Hematopoietic multipotent progenitor cell (in vitro differentiated cells): ENCODE measurements at regions not wholly inside any gene's neighbourhood (a gene's known extent, or its start where the extent isn't known, plus 50 kb on each side); places are given as distances from the start of the nearest gene placed in this dataset.

Source experiments
- DNase-seq, 3 donors: peaks; one replicate each; pipeline ENCODE4 v3.0.0-alpha.2; 2011 to 2015; ENCODE audit warnings: low read depth in 2 of 3, low spot score in 2 of 3

DNA sequence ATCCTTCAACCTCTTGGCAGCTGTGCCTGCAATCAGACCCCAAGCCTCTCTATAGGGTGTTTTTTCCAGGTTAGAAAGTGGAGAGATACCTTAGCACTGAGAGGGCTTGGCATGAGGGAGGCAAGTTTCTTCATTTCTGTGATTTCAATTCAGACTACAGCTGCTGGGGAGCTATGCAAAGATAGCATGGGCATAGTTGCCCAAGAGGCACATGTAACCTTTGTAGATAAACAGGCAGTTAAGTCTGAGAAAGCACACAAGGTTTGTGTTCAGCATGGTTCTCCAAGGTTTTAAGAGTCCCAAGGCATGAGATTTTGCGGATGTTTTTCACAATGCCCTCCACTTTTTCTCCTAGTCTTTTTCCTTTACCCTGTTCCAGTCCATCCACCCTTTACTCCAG lies 385.0 kb upstream of the ETAA1 start:
- DNase-seq, result no peak

DNA sequence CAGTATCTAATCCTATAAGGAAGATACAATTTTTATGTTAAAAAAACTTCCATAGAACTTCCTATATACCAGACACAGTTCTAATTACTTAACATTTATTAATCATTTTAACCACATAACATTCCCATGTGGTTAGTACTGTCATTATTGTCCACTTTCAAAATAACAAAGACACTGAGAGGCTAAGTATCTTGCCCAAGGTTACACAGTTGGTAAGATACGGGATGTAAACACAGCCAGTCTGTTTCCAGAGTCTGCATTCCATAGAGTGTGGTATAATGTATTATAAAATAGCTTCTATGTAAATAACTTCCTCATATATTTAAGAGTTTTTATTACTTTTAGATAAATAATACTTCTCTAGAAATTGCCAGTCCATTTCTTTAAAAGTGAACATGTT lies 383.3 kb upstream of the ETAA1 start:
- DNase-seq, result no peak

DNA sequence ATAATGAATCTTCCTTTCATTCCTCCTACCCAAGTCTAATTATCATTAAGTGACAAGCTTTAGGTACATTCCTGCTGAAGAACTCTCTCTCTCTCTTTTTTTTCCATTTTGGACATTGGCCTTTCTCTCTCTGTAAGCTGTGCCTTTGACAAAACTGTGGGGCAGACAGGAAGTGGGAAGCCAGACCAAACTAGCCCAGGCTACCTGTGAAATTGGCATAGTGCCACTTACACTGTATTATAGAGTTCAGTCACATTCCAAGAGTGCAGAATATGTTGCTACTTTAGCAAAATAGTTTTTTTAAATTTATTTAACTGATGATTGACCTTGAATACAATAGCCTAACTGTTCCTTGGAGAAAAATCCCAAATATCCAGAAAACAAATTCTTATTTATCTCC lies 381.5 kb upstream of the ETAA1 start:
- DNase-seq, result no peak

DNA sequence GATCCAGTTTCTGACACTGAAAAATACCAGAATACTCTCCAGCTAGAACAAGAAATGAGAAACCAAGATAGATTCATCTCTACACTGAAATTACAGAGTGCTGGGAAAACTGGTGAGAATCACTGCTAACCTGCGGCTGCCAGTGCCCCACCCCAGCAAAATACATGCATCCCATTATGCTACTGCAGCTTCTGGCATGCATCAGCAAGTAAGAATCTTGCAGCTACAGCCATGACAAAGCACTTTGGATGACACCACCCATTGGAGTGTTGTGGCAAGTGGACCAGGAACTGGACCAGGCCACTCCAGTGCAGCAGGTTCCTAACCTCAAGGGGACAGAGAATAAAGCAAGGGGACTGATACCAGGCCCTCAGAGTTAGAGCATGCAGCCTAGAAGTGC lies 378.8 kb upstream of the ETAA1 start:
- DNase-seq, result no peak

DNA sequence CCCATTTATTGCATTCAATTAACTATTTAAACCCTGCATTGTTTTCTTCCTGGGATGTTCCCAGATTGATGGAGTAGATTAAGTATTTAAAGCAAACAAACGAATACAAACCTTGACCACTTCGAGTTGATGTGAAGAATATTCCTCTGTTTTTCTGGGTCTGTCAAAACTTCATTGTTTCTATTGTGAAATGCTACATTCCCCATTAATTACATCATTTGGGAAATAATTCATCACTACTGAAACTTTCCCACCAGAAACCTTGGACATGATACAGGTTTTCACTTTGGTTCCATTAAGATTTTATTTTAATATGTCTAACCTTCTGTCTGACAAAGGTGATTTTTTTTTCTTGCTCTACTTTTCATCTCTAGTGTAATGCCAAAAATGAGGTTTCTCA lies 365.1 kb upstream of the ETAA1 start:
- no peak for DNase-seq

DNA sequence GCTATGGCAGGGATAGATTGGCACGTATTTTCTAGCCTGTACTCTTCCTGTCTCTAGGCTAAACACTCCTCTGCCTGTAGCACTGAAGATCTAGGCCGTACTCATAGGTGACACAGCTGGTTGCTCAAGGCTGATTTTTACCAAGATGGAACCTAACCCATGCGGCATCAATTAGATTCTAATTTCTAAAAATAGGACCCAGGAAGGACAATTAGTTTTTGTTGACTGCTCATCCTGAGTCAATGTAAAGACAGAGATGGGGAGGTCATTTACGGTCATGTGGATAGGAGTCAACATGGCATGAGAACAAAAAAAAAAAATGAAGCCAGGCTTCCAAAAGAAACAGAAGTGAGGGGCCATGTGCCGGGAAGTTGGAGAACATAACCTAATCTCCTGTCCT lies 360.7 kb upstream of the ETAA1 start:
- DNase-seq, result no peak

DNA sequence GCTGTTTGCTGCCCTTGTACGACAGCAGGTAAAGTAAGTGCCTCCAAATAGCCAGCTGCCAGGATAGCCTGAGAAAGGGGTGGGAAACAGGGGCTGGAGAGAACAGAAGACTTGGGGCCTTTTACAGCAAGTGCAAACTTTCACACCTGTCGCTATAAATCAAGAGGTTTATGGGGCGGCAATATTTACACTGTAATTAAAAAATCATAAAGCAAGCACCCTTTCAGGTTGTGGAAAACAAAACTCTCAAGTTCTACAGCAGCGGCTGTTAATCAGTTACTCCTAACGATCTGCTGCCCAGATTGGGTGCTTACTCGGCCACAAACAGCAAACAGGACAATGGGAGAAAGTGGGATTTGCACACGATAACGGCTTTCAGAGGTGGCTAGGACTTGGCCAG lies 359.5 kb upstream of the ETAA1 start:
- no peak for DNase-seq

DNA sequence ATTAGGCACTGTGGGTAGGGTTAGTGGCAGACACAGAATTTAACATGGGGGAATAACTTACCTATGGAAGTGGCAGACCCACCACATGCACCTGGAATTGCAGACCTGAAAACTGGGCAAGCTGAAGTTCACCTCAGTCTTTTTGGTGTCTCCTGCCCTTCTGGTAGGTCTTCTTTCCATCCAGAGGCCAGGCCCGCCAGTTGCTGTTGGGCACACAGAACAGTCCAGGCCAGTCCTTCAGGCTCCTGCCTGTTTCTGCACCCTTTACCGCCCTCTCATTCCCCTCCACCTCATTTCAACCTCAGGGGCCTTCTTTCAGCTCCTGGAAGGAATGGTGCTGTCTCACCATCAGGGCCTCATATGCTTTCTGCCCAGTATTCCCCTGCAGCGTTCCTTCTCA lies 358.9 kb upstream of the ETAA1 start:
- DNase-seq, result no peak

DNA sequence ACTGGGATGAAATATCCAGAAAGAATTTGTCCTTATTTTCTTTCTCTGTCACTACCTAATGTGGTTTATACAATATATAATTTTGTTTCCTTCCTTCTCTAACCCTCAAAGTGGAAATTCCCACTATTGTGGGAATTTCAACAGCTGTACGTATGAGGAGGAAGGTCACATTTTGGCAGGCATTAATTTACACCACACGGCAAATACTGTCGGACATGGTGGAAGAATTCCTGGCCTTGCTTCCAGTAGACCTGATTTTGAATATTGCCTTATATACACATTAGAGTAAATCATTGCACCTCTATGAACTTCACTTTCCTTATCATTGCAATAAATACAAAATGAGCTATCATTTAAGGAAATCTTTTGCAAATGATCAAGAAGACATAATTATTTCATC lies 358.1 kb upstream of the ETAA1 start:
- DNase-seq, result no peak

DNA sequence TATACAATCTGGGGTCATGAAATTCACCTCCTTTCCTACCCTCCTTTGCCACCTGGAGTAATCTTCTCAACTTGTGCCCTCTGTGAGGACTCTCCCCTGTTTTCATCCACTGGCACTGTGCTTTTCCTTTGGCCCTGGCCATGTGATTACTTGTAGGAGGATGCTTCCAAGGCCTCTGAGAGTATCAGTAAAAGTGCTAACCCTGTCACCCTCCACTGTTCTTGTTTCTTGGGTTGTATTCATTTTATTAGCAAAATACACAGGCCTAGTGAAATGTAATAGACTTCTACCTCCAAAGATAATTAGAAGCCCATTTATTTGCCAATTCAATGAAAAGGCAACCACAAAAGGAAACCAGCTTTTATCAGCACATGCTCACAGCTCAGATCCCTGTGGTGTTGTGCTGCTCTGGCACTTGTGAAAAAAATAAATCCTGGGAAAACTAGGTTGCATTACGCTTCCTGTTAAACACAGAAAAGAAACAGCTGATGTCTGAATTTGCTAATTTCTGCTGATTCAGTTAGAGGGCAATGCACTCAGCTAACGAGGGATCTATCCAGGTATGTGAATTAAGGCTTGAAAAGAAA lies 357.5 kb upstream of the ETAA1 start:
- DNase-seq, result no peak

DNA sequence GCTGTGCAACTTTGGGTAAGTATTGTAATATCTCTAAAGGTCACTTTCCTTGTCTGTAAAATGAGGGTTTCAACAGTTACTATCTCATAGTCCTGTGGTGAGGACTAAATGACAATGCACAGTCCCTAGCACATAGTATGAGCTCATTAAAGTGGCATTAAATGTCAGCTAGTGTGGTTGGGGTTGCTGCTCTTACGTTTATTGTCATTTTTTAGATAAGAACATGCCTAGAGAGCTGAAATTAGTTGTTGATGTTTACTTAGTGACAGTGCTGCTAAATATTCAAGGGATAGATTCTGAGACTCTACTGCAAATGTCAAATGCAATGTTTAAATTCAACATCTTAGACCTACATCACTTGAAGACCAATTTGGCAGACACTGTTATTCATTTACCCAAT lies 356.1 kb upstream of the ETAA1 start:
- DNase-seq, result no peak

DNA sequence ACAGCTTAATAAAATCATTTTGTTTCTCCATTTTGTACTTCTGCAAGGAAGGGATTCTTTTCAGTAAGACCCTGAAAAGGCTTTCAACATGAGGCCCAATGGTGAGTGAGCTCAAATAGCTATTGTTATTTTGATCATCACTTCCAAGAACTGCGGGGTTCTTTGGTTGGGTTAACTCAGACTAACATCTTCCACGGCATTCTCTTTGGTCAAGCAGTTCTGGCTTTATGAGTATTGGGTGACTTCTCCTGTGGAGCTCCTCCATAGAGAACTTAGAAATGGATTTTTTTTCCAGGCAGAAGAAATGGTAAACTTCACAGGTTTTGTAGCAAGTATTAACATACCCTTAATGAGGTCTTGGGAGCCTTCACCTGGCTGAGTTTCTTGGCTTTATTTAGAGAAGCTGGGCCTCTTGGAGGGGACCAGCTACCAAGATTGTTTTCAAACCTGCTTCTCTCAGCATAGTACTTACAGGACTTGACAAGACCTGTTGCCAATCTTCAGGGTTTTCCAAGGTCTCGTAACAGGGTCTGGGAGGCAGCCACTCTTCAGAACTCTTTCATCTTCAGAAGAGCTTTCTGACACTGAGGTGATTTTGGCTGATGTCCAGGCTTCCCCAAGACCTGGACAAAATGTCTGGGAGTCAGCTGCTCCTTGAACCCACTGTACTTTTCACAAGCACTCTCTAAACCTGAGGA lies 353.2 kb upstream of the ETAA1 start:
- no peak for DNase-seq

DNA sequence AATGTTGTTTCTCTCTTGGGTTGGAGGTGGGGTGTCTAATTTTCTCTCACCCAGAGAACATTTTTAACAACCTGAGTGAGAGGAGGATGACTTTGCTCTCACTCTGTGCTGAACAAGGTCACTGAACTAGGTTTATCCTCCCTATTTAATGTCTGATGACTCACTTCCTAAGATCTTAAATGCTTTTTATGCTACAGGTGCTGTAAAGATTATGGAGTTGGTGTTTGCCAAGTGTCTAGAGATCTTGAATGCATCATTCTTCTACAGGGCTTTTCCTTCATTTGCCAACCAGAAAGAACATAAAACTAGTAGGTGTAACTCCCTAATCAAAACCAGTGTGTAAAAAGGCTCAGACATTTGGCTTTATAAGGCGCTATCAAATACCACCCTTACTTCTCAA lies 350.5 kb upstream of the ETAA1 start:
- DNase-seq, result no peak

DNA sequence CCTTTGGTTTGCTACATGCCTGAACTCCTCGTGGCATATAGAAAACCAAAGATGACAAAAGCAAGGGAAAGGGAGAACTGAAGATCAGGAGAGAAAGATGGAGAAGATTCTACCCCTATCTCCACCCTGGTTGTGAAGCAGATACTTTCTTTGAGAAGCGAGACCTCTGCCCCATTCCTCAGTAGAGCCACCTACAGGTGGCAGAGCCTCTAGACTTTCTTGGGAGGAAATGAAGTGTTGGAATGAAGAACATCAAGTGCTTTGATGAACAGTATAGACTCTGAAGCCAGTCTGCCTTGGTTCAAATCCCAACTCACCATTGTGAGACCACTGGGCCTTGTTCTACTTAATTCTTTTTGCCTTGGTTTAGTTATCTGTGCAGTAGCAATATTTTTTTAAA lies 348.8 kb upstream of the ETAA1 start:
- DNase-seq, result no peak

DNA sequence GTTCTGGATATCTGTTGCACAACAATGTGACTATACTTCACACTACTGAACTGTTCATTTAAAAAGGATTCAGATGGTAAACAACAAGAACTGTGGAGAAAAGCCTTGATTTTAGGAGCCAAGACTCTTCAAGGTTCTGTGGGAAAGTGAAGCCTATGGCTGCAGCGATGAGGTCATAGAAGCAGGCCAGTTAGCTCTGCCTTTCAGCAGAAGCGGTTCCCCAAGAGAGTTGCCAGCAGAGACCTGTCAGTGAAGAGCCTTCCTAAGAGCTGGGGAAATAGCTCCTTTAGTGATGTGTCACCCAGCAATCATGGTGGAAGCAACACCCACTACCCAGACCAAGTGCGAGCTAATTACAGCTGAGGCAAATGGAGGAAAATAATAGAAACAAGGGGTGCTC lies 346.5 kb upstream of the ETAA1 start:
- no peak for DNase-seq

DNA sequence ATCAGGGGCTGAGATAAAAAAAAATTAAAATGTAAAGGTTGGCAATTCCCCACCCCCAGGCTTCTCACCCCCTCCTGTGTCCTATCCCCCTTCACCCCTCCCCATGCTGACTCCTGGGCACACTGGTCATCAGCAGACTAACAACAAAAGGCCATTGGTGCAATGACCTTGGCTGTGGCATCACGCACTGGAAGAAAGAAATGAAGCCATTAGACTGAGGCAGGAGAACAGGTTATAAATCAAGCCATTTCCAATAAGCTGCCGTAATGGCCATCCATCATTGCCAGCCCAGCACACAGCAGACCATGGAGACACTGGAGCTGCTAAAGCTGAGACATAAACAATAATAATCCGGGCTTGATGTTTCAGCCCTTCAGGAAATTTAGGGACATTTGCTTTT lies 342.4 kb upstream of the ETAA1 start:
- no peak for DNase-seq

DNA sequence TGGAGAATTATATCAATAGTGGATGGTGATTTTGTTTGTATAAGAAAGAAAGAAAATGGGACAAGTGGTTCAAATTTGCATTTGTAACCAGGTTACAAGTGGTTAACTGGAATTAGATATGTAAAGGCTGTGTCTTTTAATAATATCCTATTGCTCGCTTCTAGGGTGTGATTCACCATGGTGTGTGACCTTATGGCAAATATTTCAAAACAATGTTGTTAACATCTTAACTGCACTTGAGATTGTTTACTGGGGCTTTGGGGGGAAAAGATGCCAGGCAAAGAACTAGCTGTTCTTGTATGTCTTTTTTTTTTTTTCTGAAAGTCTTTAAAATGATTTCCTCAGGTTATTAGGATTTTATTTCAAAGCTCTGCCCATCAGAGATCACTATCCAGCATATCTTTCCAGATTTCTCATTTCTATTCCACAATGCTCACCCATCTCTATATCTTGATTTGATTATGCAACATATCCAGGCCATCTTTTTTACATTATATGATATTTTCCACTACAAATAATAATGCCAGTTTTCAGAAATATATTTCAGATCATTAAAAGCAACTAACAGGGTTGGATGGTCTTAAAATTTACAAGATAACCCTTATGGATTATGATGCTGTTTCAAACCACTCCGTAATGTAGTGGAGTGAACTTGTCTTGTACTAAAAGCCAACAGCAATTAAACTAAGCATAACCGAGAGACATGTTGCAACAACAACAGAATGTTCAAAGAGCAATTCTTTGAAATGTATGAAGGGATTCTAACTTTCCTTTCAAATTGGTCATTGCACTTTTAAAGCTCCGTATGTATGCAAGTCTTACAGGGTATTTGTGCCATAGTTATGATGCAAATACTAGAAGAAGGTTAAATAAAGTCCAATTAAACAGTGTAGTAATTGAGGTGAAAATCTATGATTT lies 341.5 kb upstream of the ETAA1 start:
- no peak for DNase-seq

DNA sequence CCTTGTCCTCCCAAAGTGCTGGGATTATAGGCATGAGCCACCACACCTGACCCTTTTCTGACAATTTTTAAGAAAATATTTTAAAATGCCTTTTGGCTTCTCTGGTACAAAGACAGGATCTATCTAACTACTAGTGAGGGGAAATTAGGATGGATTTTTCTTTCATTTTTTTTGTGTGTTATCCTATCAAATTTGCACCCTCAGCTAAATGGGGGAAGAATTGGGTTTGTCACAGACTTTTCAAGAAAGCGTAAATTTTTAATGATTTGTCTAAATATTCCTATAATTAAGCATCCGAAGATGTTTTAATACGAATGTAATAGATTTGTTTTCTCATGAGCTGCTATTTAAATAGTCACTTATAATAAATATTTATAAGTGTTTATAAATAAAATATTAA lies 340.0 kb upstream of the ETAA1 start:
- no peak for DNase-seq

DNA sequence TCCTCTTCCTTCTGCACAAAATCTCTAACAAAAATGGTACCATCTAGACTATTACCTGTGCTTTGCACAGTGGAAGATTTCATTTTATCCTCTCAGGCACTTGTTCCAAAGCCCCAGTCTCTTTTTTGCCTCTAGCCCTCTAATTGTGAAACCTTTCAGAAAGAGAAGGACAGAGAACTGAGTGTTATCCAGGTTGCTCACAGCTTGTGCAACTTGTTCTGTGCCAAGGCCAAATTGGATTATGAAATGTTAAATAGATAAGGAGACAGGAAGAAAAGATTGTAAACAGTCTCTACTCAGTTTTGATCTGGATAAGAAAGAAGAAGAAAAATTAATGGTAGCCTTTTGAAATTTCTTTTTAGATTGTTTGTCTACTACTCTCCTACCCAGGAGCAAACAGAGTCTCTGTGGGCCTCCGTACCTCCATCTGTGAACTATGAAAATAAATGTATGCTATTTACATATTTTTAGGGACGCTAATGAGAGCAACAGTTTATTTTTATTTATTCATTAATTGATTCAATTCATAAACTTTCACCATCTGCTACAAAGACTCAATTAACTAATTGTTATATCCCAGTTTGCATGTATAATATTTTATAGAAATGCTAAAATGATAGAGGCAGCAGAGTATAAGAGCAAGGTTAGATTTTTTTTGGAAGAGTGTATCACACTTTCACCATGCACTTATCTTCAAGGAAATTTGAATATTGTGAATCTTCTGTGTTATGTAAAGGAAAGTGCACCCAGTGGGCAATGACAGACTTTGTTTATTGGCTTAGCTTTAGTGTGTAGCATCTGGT lies 339.0 kb upstream of the ETAA1 start:
- no peak for DNase-seq

DNA sequence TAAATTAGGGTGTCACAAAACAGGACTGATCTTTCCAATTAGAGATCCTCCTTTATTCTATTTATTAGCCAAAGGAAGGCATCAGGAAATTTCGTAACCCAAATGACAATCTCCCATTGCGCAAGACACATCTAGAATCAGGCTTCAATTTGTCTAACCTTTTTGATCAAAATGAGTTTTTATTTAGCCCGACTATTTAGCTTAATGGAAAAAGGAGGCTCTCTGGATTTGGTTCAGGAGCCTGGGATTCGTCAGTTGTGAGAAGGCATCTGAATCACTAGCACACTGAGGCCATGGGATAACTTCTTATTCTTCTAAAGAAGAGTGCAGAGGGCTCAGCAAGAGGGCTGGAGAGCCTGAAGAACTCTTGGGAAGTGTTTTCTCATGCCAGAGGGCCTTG lies 332.1 kb upstream of the ETAA1 start:
- DNase-seq, result no peak

DNA sequence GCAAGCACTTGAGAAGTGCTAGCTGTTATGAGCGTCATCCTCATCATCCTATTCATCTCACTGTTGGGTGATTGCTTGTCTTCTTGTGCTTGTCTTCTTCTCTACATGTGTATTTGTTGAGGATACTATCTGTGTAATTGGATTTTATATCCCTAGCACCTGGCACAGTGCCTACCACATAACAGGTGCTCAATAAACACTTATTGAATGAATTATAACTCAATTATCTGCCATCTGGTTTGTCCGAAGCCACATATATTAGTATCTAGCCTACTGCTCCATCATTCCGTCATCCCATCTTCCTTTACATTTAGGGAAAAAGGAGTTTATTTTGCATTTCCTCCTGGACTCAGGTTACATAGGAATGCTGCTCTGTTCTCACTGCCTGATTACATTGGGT lies 330.4 kb upstream of the ETAA1 start:
- no peak for DNase-seq
